MM.1S (cell line): ENCODE measurements at regions not wholly inside any gene's neighbourhood (a gene's known extent, or its start where the extent isn't known, plus 50 kb on each side); places are given as distances from the start of the nearest gene placed in this dataset.

Experiments used
- DNase-seq: peaks from one replicate; pipeline ENCODE4 v3.0.0-alpha.2; 2015
- H2AFZ ChIP-seq: fragments of 300-600 bp; sonication (generic); 2 replicates; pipeline ENCODE4 v1.6.0; 2016; ENCODE audit warnings: antibody characterized with exemption, low read length
- H3F3A ChIP-seq: fragments of 300-600 bp; sonication (generic); 2 replicates; pipeline ENCODE4 v1.6.1; 2016; ENCODE audit warnings: mild to moderate bottlenecking, antibody characterized with exemption, low read length, moderate library complexity, mixed read lengths; ENCODE audit not compliant: insufficient read depth
- H3K27ac ChIP-seq: fragments of 300-600 bp; sonication (generic); 2 replicates; pipeline ENCODE4 v1.5.1; 2016; ENCODE audit warnings: mild to moderate bottlenecking, low read length
- H3K27me3 ChIP-seq: fragments of 300-600 bp; sonication (generic); replicated peaks from 2 replicates; pipeline ENCODE4 v1.6.0; 2016; ENCODE audit warnings: low read length; ENCODE audit not compliant: insufficient read depth
- H3K36me3 ChIP-seq: fragments of 300-600 bp; sonication (generic); replicated peaks from 2 replicates; pipeline ENCODE4 v1.6.1; 2016; ENCODE audit warnings: mild to moderate bottlenecking, low read length, mixed read lengths; ENCODE audit not compliant: insufficient read depth
- H3K4me1 ChIP-seq: fragments of 300-600 bp; sonication (generic); 2 replicates; pipeline ENCODE4 v1.6.1; 2016; ENCODE audit warnings: low read length, mixed read lengths
- H3K4me2 ChIP-seq: fragments of 300-600 bp; sonication (generic); 2 replicates; pipeline ENCODE4 v1.6.0; 2016; ENCODE audit warnings: low read depth, low read length
- H3K4me3 ChIP-seq: fragments of 300-600 bp; sonication (generic); 2 replicates; pipeline ENCODE4 v1.5.1; 2016; ENCODE audit warnings: low read length, mixed read lengths
- H3K79me2 ChIP-seq: fragments of 300-600 bp; sonication (generic); 2 replicates; pipeline ENCODE4 v1.6.1; 2016; ENCODE audit warnings: mixed run types, low read length, mixed read lengths
- H3K9ac ChIP-seq: fragments of 300-600 bp; sonication (generic); 2 replicates; pipeline ENCODE4 v1.6.1; 2016; ENCODE audit warnings: low read length, mixed read lengths
- H3K9me2 ChIP-seq: fragments of 300-600 bp; sonication (generic); replicated peaks from 2 replicates; pipeline ENCODE4 v1.6.1; 2016; ENCODE audit warnings: mild to moderate bottlenecking, low read length, mixed read lengths; ENCODE audit not compliant: insufficient read depth
- H3K9me3 ChIP-seq: fragments of 300-600 bp; sonication (generic); replicated peaks from 2 replicates; pipeline ENCODE4 v1.6.1; 2016; ENCODE audit warnings: mild to moderate bottlenecking, low read length, mixed read lengths; ENCODE audit not compliant: insufficient read depth
- H4K20me1 ChIP-seq: fragments of 300-600 bp; sonication (generic); 2 replicates; pipeline ENCODE4 v1.6.1; 2016; ENCODE audit warnings: mild to moderate bottlenecking, low read length, moderate library complexity, mixed read lengths; ENCODE audit not compliant: insufficient read depth
- CTCF ChIP-seq: fragments of 300-600 bp; sonication (generic); IDR thresholded peaks from 2 replicates; pipeline ENCODE4 v1.5.1; 2016; ENCODE audit warnings: antibody characterized with exemption, low read length, mixed read lengths
- EZH2 ChIP-seq: fragments of 300-600 bp; sonication (generic); optimal IDR thresholded peaks from 2 replicates; pipeline ENCODE3; 2017; ENCODE audit warnings: low read depth, mild to moderate bottlenecking, antibody characterized with exemption, low read length, mixed read lengths
- EZH2phosphoT487 ChIP-seq: fragments of 300-600 bp; sonication (generic); IDR thresholded peaks from 2 replicates; pipeline ENCODE4 v1.6.1; 2018; ENCODE audit warnings: antibody characterized with exemption, low read length

- Histone ChIP-seq H3K9me2 (no peaks in the 10 kb centered on the region), H3K9me3 (no peaks in the 10 kb centered on the region), H2AFZ (no peak overlapping the region), H3K4me3 (no peak overlapping the region), H3K36me3 (no peaks in the 10 kb centered on the region), H4K20me1 (no peaks in the 10 kb centered on the region), H3K79me2 (no peaks in the 10 kb centered on the region), H3K27me3 (no peaks in the 10 kb centered on the region), H3K9ac (no peak overlapping the region), H3K4me1 (no peaks in the 10 kb centered on the region), H3K27ac (no peak overlapping the region), H3F3A (no peaks in the 10 kb centered on the region), H3K4me2 (no peak overlapping the region)
- no peak for TF ChIP-seq CTCF
- TF ChIP-seq EZH2, result no peak
- TF ChIP-seq EZH2phosphoT487, result no peak
- DNase-seq, result no peak
These were observed 250.0 kb downstream of the HGF start for GRCh38 chr7:81519886-81520285.

GRCh38 chr7:81516898-81517297, 252.9 kb downstream of the HGF start:
- no peak for DNase-seq
- Histone ChIP-seq H3K4me2 (no peak overlapping the region), H4K20me1 (no peaks in the 10 kb centered on the region), H3K4me1 (no peaks in the 10 kb centered on the region), H3K9ac (no peak overlapping the region), H3K27ac (no peak overlapping the region), H3K4me3 (no peak overlapping the region), H3K27me3 (no peaks in the 10 kb centered on the region), H3K9me3 (no peaks in the 10 kb centered on the region), H3F3A (no peaks in the 10 kb centered on the region), H2AFZ (no peak overlapping the region), H3K9me2 (no peaks in the 10 kb centered on the region), H3K79me2 (no peaks in the 10 kb centered on the region), H3K36me3 (no peaks in the 10 kb centered on the region)
- TF ChIP-seq CTCF, result no peak
- TF ChIP-seq EZH2, result no peak
- no peak for TF ChIP-seq EZH2phosphoT487

- H3K4me2 ChIP-seq, result no peak overlapping the region
- H3K27ac ChIP-seq, result no peak overlapping the region
- TF ChIP-seq EZH2 (no peak), EZH2phosphoT487 (no peak), CTCF (no peak)
- H3K9ac ChIP-seq, result no peak overlapping the region
- H3K27me3 ChIP-seq, result no peaks in the 10 kb centered on the region
- no peak for DNase-seq
- H3K36me3 ChIP-seq, result no peaks in the 10 kb centered on the region
- no peaks in the 10 kb centered on the region for H4K20me1 ChIP-seq
- H3K9me3 ChIP-seq, result no peaks in the 10 kb centered on the region
- no peaks in the 10 kb centered on the region for H3F3A ChIP-seq
- no peaks in the 10 kb centered on the region for H3K4me1 ChIP-seq
- H2AFZ ChIP-seq, result no peak overlapping the region
- no peaks in the 10 kb centered on the region for H3K79me2 ChIP-seq
- no peaks in the 10 kb centered on the region for H3K9me2 ChIP-seq
- no peak overlapping the region for H3K4me3 ChIP-seq
These were observed 254.8 kb downstream of the HGF start for GRCh38 chr7:81515009-81515408.
